SHP77 treated with DMSO at 0.1 percent for 48 hours (cell line): ENCODE measurements at regions not wholly inside any gene's neighbourhood (a gene's known extent, or its start where the extent isn't known, plus 50 kb on each side); places are given as distances from the start of the nearest gene placed in this dataset.

Source experiments
- DNase-seq: peaks from one replicate; lab custom pipeline; 2025; lab: John Stamatoyannopoulos, UW

DNA sequence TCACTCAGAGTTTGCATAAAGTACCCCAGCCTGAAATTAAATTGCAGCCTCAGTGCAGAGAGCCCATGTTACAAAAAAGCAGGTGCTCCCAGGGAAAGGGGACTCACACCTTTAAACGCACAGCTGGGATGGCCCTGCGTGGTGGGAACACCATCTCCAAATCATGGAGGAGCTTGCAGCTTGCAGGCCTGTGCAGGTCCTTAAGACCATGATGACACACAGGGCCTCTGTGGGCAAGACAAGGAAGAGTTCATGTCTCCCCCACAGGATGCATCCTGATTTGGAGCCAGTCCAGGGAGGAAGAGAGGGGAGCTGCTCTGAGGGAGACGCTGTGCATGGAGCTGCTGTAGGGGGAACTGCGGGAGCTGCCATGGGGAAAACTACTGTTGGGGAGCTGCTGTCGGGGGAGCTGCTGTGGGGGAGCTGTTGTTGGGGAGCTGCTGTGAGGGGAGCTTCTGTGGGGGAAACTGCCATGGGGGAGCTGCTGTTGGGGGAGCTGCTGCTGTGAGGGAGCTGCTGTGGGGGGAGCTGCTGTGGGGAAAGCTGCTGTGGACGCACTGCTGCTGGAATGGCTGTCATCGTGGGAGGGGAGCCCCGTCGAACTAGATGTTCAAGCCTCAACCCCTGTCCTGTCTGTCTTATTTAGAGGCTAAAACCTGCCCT lies 113.9 kb downstream of the MATN1 start:
- no peak for DNase-seq

GRCh38 chr1:30607723-30608122 lies 115.7 kb downstream of the MATN1 start:
- no peak for DNase-seq

DNA sequence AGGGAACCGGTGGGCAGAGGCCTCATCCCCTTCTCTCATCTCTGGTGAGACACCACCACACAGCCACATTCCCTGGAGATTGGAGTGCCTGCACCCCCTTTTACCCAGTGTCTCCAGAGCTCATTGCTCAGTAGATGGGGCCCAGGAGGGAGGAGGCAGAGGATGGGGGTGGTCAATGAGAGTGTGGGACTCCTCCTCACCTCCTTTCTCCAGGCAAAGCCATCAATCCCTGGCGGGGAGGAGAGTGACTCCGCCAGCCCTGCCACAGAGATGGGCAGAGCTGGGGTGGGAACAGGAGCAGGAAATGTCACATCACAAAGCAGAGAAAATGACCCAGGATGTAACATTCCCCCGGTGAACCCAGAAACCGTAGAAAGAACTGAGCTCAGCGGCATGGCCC lies 117.2 kb downstream of the MATN1 start:
- DNase-seq: no peak

DNA sequence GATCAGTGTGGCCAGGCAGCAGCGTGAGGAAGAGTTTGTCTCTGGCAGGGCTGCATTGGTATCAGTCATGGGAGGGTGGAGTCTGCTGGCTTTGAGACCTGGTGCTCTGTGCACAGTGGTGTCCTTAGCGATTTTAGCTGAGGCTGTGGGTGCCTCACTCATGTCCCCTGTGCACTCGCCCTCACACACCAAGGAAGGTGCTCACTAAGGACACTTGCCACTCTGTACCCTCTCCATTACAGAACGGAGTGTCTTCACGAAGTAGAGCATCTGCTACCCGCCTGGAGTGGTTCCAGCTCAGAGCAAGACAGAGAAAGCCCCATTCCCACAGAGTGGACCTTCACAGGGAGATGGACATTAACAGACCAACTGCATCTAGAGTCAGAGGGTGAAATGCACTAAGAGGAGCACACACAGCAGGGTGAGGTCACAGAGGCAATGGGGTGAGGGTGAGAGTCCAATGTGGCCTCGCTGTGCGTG lies 117.9 kb downstream of the MATN1 start:
- no peak for DNase-seq

- DNase-seq: no peak
Measured at GRCh38 chr1:30604801-30605440, 118.5 kb downstream of the MATN1 start.

GRCh38 chr1:30603081-30603858 lies 120.1 kb downstream of the MATN1 start:
- DNase-seq: no peak

DNA sequence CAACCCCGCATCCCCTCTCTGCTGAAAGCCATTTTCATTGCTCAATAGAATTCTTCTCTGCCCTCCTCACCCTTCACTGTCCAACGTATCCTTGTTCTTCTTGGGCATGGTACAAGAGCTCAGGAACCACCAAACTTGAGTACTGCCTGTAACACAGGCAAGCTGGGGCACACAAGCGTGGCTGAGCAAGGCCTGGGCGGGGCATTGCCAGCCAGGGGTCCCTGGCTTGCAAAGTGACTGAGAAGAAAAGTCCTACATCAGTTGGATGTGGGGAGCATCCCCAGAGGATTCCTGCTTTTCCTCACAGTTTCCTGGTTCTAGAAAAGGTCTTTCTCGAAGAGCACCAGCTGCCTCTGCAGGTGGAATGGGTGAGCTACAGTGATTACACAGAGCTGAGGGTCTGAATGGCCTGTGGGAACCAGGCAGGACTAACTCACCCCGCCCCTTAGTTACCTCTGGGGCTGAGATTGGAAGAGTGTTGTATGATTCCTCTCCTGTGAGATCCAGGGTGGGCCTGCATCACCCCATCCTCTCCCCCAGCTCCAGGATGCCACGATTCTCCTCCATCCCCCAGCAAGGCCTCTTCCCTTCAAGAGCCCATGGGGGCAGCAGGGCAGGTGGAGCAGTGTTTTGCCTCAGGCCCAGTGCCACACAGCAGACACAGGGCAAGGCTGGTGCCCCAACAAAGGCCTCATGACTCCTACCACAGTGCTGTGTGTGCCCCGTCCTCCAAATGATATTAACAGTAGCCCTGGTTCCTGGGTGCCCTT lies 121.9 kb downstream of the MATN1 start:
- DNase-seq: no peak

DNA sequence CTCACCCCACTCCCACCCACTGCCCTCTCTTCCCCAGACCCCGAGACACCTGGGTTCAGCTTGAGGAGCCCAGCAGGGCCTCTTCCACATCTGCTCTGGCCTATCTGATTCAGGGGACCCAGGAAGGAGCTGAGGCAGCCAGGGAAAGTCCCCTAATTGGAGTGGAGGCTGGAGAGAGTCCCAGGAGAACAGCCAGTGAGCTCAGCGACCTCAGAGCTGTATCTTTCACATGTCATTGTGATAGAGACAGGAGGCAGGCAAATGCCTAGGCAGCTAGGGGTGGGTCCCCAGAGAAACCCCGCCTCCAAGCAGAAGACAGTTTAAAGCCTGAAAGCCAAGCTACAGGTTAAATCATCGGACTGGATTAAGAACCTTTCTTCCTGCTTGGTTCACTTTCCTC lies 122.7 kb downstream of the MATN1 start:
- DNase-seq: no peak

DNA sequence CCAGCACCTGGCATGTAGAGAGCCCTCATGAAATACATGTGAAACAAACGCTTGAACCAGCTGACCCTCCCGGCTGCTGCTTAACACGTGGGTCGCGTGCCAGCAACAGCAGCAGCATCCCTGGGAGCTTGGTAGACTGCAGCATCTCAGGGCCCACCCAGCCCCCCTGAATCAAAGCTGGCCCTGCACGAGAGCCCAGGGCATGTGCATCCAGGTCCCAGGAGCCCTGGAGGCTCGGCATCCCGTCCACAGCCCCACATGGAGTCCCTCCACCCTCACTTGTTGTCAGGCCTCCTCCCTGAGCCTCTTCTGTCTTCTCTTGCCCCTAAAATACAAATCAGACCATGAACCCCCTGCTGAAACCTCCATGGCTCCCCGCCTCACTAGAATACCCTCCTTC lies 123.1 kb downstream of the MATN1 start:
- DNase-seq: no peak

DNA sequence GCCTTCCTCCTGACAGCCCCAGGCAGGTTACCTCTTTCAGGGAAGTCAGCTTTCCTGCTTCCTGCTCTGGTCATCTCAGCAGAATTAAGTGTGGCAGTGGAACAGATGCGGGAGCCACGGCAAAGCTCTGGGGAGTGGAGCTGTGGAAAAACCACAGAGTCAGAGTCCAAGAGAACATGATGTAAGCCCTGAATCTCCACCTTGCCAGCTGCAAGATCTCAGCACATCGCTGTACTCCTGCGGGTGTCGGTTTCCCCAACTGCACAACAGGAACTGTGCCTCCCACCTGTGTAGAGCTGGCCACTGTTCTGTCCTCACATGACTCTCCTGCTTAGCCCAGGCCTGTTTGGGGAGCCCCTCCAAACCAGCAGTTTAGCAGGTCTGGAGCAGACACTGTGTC lies 123.7 kb downstream of the MATN1 start:
- no peak for DNase-seq

- DNase-seq: no peak
Measured at GRCh38 chr1:30598571-30599114, 124.7 kb downstream of the MATN1 start.

GRCh38 chr1:30597711-30598110 lies 125.7 kb downstream of the MATN1 start:
- DNase-seq: no peak

DNA sequence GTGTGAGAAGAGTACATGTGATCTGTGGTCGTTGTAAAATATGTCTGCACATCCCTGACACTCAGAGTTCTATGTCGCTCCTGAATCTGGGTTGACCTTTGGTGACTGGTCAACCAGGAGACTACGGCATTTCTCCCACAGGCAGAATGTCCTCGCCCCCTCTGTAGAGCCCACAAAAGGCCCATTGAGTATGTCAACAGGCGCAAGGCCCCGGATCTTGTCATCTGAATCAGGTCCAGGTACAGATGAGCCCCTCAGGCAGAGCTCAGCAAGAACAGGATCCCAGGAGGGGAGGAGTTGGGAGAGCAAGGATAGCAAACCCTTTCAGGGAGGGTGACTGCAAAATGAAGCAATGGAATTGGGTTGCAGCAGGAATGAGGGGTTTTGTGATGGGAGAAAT lies 126.5 kb downstream of the MATN1 start:
- DNase-seq: no peak

DNA sequence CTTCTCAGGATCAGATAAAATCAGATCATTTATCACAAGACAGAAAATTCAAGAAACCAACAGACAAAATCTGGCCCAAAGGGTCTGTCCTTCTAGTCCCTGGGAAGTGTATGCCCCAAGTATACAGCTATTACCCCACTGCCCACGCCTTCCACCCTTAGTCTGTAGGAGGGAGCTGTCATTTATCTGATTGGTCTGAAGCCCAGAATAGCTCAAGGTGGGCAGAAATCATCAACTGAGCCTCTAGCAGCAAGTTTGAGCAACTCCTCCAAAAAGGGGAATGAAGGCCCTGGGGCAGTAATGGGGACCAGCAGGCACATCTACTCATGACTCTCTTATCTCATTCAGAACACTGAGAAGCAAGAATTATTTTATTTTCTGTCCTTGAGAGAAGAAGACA lies 126.9 kb downstream of the MATN1 start:
- no peak for DNase-seq

GRCh38 chr1:30589083-30589482 lies 134.3 kb downstream of the MATN1 start:
- no peak for DNase-seq

DNA sequence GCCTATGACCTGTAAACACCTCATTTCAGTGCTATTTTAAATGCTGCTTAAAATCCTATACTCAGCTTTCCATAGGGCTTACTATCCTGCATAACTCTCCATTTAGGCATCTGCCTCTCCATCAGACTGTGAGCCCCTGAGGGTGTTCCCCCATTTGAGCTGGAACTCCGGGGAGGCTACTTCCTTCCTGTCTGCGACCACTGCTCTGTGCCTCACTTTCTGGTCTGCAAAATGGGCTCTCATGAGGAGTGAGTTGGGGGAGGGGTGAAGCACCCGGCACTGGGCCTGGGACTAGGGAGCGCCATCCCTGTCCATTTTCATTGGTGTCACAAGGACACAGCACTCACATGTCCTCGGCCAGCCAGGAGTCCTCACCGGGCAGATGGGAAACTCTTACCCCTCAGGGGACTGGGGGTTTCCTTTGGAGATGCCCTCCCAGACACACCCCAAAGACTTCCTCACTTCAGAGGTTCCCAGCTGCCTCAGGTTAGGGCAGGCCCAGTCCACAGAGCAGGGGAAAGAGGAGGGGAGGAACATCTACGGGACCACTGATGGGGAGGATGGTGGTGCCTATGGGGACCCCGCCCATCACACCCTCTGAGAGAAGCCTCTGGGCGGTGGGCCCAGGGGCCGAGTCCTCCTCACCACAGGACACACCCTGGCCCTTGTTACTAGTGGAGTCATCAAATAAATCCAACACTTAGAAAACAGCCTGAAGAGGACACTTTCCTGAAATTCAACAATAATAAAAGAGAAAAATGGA lies 134.9 kb downstream of the MATN1 start:
- DNase-seq: no peak

DNA sequence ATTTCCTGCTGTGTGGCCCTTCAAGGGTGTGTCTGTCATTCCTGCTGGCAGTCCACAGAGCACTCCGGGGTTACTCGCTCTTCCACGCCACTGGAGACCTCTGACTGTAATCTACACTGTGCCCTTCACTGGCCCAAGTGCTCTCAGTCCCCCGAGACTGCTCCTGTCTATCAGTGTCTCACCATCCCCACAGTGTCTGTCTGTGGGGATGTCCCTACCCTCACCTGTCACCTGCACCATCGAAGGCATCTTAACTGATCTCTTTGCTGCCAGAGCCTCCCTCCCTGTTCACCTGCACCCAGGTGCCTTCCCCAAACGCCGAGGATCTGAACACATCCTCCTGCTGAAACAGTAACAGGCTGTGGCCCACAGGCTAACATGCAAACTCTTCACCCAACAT lies 136.7 kb downstream of the MATN1 start:
- no peak for DNase-seq

- DNase-seq: no peak
Measured at GRCh38 chr1:30579580-30579979, 143.8 kb downstream of the MATN1 start.

DNA sequence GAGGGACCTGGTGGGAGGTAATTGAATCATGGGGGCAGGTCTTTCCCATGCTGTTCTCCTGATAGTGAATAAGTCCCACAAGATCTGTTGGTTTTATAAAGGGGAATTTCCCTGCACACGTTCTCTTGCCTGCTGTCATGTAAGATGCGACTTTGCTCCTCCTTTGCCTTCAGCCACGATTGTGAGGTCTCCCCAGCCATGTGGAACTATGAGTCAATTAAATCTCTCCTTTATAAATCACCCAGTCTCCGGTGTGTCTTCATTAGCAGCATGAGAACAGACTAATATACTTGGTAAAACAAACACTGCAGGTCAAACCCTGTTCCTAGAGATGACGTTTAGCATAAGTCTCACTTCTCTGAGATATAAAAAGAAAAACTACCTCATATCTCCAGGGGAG lies 148.3 kb downstream of the MATN1 start:
- no peak for DNase-seq

DNA sequence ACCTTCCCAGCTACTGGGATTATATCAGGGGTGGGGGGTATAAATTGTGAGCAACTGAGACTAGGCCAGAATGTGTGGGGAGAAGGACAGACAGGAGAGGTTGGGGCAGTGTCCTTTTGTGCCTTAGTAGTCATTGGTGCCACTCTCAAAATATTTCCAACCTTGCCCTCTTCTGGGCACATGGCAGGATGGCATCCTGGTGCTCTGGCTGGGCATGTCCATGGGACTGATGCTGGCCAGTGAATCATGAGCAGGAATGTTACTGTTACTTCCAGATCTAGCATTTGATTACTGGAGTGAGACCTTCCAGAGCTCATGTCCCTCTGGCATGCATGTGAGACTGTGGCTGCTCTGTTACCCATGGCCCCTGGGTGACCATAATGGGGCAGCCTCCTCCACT lies 151.2 kb downstream of the MATN1 start:
- DNase-seq: no peak

DNA sequence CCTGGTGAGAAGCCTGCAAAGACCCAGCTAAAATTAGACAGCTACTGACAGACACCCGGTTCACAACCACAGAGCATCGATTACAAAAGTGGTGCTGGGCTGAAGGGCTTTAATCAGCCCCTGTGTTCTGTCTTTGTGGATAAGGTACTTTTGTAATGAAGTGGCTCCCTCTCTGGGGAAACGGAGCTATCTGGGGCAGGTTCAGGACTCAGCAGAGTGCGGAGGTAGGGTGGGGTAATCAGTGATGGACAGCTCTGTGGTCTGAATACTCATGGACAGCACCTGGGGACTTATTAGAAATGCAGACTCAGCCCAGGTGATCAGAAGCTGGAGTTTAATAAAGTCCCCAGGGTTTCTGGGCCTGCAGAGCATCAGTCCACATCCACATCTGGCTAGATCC lies 152.0 kb downstream of the MATN1 start:
- DNase-seq: no peak
